Activated T-cell treated with anti-CD3 and anti-CD28 coated beads for 4 hours (primary cell): ENCODE measurements at regions not wholly inside any gene's neighbourhood (a gene's known extent, or its start where the extent isn't known, plus 50 kb on each side); places are given as distances from the start of the nearest gene placed in this dataset.

Experiments used
- DNase-seq: peaks from one replicate; pipeline ENCODE4 v3.0.0-alpha.2; 2020

DNA sequence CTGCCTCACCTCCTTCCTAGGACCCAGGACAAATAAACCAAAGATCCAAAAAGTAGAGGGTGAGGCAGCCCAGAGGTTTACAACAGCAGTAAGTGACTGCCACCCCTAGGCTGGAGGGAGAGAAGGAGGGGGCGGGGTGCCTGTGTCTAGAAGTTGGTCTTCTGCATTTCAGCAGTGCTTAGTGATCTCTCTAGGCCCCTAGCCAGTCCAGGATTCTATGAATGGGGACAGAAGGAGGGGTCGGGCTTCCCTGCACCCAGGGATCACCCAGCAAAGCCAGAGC, 62.8 kb upstream of the KDM7A start:
- DNase-seq, result no peak

DNA sequence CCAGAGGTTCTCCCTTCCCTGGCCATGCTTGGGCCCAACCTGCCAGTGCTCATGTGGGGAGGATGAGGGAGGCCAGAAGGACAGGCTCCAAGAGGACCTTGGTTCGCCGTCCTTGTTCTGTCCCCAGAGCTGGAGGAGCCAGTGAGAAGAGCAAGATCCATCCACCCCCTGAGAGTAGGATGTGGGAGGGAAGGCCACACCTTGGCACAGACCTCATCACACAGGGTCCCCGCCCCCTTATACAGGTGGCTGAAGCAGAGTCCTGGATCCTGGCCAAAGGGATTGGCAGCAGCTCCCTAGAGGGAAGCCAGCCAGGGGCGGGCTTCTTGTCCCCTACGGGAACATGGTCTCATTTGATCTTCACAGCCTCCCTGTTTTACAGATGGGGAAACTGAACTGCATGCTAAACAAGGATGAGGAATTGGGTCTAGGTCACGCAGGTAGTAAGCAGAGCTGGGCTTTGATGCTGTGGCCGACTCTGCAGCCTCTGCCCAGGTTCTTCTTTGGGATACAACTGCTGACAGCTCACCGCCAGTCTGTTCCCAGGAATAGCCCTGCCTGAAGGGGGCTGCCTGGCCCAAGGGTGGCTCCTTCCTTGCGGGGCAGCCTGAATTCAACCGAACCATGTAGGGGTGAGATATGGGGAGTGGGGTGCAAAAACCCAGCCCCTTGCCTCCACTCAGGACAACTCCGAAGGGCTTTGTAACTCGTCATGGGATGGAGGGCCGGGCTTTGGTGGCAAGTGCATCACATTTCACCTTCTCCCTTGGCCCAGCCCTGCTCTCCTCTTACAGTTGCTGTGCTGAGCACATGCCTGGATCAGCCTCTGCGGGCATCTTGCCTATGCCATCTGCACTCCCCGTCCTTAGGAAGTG, 62.2 kb upstream of the KDM7A start:
- no peak for DNase-seq

DNA sequence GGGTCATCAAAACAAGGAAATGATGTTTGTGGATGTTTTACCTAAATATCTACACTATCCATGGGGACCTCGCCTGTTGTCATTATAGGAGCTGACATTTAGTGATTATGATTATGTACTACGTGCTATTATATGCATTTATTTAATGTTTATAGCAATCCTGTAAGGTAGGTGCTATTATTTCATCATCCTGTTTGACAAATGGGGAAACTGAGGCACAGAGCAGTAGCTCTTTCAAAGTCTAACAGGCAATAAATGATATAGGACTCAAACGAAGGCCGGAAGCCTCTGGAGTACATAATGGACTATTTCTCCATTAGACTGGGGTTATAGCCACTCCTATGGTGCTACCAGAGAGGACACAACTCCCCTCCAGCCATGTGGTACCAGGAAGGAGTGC, 60.6 kb upstream of the KDM7A start:
- no peak for DNase-seq

DNA sequence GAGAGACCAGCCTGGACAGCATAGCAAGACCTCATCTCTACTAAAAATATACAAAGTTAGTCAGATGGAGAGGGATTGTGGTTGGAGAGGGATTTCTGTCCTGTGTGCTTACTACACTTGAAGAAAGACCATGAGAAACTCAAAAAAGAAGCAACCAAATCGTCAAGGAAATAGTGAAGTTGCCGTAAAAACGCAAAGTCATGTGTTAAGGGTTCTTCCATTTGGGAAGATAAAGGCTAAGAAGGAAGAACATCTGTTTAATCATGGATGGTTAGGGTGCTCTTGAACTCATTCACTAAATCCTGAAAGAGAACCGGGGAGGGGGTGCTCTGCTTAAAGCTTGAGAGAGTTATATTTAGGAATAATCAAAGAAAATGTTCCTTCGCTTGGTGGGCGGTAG, 59.8 kb upstream of the KDM7A start:
- DNase-seq, result no peak

DNA sequence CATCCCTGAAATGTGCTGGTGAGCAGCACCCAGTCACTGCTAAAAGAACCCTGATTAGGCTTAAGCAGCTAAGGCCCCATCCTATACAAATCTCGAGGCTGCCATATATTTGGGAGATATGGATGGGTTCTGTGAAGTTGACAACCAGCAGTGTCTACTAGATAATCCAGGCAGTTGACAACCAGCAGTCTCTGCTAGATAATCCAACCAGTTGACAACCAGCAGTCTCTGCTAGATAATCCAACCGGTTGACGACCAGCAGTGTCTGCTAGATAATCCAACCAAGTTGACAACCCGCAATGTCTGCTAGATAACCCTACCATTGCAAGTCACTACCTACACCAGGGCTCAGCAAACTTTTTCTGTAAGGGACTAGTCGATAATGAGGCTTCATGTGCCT, 58.3 kb upstream of the KDM7A start:
- DNase-seq, result no peak

DNA sequence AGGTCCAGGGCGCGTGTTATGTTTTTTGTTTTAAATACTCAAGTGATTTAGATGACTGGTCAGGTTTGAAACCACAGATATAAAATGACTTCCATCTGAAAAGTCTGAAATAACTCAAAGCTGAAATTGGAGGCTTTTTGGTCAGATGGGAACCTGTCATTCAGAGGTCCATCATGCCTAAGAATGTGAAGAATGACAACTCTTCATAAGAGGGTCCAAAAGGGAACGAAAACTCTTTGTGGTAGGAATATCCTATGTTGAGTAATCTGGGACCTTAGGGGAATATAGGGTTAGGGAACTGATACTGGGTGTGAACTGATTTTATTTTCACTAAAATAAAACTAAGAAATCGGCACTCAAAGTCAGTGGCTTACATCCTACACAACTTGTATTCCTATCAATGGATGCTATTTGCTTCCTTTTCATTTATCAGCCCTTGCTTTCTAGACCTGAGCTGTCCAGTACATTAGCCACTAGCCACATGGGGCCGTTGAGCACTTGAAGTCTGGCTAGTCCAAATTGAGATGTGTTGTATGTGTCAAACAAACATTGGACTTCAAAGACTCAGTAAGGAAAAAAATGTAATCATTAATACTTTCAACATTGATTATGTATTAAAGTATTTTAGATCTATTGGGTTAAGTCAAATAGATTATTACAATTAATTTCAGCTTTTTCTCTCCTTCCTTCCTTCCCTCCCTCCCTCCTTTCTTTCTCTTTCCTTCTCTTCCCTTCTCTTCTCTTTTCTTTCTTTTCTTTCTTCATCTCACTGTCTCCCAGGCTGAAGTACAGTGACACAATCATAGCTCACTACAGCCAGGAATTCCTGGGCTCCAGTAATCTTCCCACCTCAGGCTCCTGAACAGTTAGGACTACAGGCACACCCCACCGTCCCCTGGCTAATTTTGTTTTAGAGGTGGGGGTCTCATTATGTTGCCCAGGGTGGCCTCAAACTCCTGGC, 56.5 kb upstream of the KDM7A start:
- DNase-seq, result no peak

DNA sequence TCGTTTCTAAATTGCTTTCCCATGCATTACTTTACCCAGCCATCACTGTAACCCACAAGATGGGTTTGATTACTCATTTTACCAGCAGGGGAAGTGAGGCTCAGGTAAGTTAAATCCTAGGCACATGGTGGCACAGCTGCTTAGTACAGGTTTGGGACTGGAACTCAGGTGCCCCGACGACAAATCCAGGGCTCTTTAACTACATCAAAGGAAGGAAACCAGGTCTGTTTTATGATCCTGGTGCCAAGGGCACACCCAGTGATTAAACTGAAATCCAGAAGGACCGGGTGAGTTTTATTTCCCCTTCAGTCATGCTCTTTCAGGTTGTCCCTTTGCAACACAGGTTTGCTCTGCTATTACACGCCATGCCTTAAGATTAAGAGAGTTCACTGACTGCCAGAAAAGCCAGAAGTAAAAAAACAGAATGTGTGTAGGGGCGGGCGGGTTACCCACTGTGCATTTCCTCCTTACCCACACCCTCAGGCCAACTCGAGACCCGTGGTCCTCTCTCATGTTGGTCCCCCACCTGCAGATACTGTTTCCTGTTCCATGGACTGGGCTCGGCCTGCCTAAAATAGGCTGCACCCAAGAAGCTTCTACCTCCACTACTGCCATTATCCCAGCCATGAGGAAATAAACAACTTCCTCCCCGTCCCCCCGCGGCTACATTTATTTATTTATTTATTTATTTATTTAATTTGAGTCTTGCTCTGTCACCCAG, 55.1 kb upstream of the KDM7A start:
- DNase-seq, result peak; percentile 24

DNA sequence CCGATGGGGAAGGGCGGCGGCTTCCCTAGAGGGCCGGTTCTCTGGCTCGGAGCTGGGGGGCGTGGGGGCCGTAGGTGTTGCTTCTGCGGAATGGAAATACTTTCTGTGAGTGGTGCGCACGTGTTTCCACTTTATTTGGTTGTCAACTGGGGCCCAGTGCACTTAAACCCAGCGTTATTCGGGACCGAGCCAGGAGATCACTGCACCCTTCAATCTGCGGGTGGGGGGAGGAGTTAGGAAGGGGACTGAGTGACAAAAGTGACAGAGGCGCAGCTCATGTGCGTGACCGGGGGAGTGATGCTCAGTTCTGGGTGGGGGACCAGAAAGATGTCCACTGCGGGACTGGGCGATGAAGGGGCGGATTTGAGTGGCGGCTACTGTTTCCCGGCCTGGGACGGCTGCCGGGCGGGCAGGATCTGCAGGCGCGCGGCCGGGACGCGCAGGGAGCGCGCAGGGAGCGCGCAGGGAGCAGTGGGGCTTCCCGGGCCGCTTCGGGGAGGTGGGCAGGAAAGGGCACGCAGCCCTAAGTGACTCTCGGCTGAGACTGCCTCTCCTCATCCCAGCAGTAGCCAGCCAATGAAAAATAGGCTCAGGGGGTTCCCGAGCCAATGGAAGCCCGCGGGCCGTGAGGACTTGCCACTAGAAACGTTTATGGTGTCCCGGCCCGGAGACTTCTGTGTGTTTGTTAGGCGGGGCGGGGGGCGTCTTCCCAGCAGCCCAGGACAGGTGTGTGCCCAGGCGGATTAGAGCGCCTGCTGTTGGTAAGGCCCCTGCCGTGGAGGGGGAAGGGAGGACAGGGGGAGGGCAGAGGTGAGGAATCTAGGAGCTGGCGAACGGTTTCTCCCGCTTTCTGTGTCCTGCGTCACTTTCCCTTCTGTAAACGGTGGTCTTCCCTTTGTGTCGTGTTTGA, 54.3 kb upstream of the KDM7A start:
- DNase-seq, result peak; percentile 66

DNA sequence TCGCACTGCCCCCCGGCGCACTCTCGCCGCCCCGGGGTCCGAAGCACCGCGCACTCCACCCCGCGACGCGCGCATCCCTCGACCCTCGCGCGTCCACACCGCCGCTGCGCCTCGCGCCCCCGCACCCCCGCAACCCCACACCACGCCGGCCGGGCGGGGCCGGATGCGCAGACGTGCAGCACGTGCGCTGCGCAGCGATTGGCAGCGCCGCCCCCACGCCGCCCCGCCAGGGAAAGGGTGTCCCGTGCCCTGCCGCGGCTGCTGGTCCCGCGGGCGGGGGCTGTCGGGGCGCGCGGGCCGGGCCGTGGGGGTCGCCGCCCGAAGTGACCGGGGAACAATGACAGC, 53.7 kb upstream of the KDM7A start:
- peak; percentile 72 for DNase-seq

DNA sequence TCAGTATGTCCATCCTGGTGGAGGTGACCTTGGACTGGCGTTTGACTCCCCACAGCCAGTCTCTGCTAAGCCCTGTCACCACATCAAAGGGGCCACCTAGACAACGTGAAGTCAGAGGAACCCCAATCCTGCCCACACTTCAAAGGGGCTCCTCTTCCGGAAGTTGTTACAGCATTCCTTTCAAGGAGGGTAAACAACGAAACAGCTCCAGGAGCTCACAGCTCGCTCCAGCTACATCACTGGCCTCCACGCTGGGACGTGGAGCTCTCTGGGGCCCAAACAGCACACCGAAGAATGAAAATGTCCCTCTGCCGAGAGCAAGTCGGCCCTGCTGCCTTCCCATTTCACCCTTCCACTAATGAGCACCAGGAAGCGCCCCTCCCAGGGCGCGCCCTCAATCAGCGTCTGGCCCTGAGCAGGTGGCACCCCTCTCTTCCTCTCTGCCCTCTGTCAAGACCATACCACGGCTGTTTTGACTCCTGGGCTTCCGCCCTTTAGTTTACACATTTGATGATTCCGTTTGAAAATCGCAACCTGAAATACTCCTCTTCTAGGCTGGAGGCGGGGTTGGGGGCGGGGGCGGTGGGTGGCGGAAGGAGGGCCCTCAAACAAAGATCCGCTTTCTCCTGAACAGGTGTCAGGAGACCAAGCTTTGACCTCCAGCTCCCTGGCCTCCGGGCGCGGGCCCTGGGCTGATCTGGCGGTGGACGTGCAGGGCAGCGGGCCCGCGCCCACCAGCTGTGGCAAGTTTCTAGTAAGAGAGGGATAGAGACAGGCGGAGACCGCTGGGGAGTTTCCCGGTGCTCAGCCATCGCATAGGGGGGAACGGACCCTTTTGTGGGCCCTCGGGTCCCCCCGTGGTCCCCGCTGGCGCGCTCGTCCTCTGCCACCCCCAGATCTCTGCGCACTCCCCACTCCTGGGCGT, 53.1 kb upstream of the KDM7A start:
- peak; percentile 40 for DNase-seq

DNA sequence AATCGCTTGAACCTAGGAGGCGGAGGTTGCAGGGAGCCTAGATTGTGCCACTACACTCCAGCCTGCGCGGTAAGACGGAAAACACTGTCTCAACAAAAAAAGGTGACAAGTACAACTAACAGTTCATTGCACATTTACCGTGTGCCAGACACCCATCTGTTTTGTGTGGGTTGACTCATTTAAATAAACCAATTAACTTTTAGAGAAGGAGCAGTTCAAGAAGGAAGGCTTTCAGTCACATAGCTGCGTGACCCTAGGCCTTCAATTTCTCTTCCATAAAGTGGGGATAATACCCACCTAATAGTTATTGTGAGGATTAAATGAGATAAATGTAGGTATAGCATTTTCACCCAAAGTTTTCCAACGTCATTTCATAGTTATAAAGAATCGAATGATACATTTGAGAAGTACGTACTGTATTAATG, 52.3 kb upstream of the KDM7A start:
- DNase-seq, result no peak
